BLaER1 treated with 17β-estradiol and CSF1 and Interleukin-3, amounts not matched to agents 10 nM and 100 nM (cell line): ENCODE measurements at regions not wholly inside any gene's neighbourhood (a gene's known extent, or its start where the extent isn't known, plus 50 kb on each side); places are given as distances from the start of the nearest gene placed in this dataset.

ENCODE experiments used
- H3K27ac ChIP-seq, 11 experiments: shearing (Covaris generic); formaldehyde crosslinking; 2 replicates each; pipeline ENCODE4 v1.8.1; 2022
- H3K27me3 ChIP-seq, 11 experiments: shearing (Covaris generic); formaldehyde crosslinking; 2 replicates each; pipeline ENCODE4 v1.8.1; 2022
- H3K36me3 ChIP-seq, 11 experiments: shearing (Covaris generic); formaldehyde crosslinking; 2 replicates each; pipeline ENCODE4 v1.8.1; 2022
- H3K4me1 ChIP-seq, 10 experiments: shearing (Covaris generic); formaldehyde crosslinking; 2 replicates each; pipeline ENCODE4 v1.8.1; 2022
- H3K4me2 ChIP-seq, 11 experiments: shearing (Covaris generic); formaldehyde crosslinking; 2 replicates each; pipeline ENCODE4 v1.8.1; 2022
- H3K4me3 ChIP-seq, 10 experiments: shearing (Covaris generic); formaldehyde crosslinking; 2 replicates each; pipeline ENCODE4 v1.8.1; 2022
- H3K9ac ChIP-seq, 11 experiments: shearing (Covaris generic); formaldehyde crosslinking; 2 replicates each; pipeline ENCODE4 v1.8.1; 2022
- H3K9me3 ChIP-seq, 11 experiments: shearing (Covaris generic); formaldehyde crosslinking; replicated peaks in 1 of 11; 2 replicates each; pipeline ENCODE4 v1.8.1; 2022
- H4K20me1 ChIP-seq, 11 experiments: shearing (Covaris generic); formaldehyde crosslinking; 2 replicates each; pipeline ENCODE4 v1.8.1; 2022
- Cebpa-rat ChIP-seq, 11 experiments: shearing (Covaris generic); IDR thresholded peaks; 2 replicates each; pipeline ENCODE4 v1.8.1; 2022

GRCh38 chr14:101363261-101363555 is 198.1 kb upstream of the DIO3 start:
- Histone ChIP-seq H3K4me1 (peaks cover 51 to 97% (median 94%) of the 10 kb centered on the region in 10 experiments), H3K4me3 (no peak overlapping the region), H3K36me3 (no peaks in the 10 kb centered on the region), H3K9me3 (peaks cover 0 to 5% (median 0%) of the 10 kb centered on the region in 11 experiments; a peak in 2 of 22 replicates), H3K9ac (peak overlapping the region in 2 of 11 experiments; percentile 6 to 27; a peak in 1 of 22 replicates), H3K4me2 (peak overlapping the region in 9 of 11 experiments; percentile 78 to 94 (median 89); a peak in 16 of 22 replicates), H3K27ac (peak overlapping the region in 6 of 11 experiments; percentile 70 to 92 (median 86); a peak in 11 of 22 replicates), H4K20me1 (no peaks in the 10 kb centered on the region), H3K27me3 (0 out of 22 replicates have a peak, but pooled peaks cover 0 to 3% (median 0%) of the 10 kb centered on the region in 11 experiments)
- no peak for TF ChIP-seq Cebpa-rat (IDR thresholded peaks at IDR 0.05)

DNA sequence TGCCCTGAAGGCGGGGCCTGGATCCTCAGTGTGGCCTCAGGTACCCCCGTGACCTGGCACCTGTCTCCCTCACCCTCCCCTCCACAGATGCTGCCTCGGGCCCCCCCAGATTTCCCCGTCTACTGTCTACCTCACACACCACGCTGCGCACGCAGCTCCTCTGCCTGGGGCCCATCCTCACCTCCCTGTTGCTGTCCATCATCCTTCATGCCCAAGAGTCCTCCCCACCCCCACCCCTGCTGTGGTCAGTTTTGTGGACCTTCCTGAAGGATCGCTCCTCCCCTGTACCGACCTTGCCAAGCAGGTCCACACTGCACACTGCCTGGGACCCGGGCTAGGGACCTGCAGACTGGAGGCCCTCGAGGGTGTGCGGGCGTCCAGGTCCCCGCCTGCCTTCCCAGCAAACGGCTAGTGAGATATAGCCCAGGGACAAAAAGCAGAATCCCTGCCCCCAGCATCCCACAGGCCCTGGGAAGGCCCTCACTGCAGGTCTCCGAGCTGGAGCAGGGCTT is 197.4 kb upstream of the DIO3 start:
- no peak for TF ChIP-seq Cebpa-rat (IDR thresholded peaks at IDR 0.05)
- Histone ChIP-seq H3K27me3 (0 out of 22 replicates have a peak, but pooled peaks cover 0 to 3% (median 0%) of the 10 kb centered on the region in 11 experiments), H3K4me1 (peaks cover 44 to 91% (median 87%) of the 10 kb centered on the region in 10 experiments), H3K27ac (peak overlapping the region in 7 of 11 experiments; percentile 67 to 92 (median 83); a peak in 13 of 22 replicates), H3K9ac (peak overlapping the region in 4 of 11 experiments; percentile 65 to 75 (median 72); a peak in 8 of 22 replicates), H3K9me3 (peaks cover 0 to 5% (median 0%) of the 10 kb centered on the region in 11 experiments; a peak in 1 of 22 replicates), H3K4me2 (peak overlapping the region in 9 of 11 experiments; percentile 78 to 94 (median 89); a peak in 18 of 22 replicates), H3K36me3 (no peaks in the 10 kb centered on the region), H4K20me1 (no peaks in the 10 kb centered on the region), H3K4me3 (no peak overlapping the region)

GRCh38 chr14:101364503-101365328 is 196.6 kb upstream of the DIO3 start:
- Histone ChIP-seq H3K4me3 (no peak overlapping the region), H3K27ac (peak overlapping the region in 8 of 11 experiments; percentile 35 to 92 (median 78); a peak in 16 of 22 replicates), H3K9me3 (peaks cover 0 to 5% (median 0%) of the 10 kb centered on the region in 11 experiments; a peak in 1 of 22 replicates), H4K20me1 (no peaks in the 10 kb centered on the region), H3K4me2 (peak overlapping the region; percentile 35 to 94 (median 86)), H3K4me1 (peaks cover 36 to 83% (median 79%) of the 10 kb centered on the region in 10 experiments), H3K9ac (peak overlapping the region in 7 of 11 experiments; percentile 23 to 75 (median 65); a peak in 12 of 22 replicates), H3K27me3 (0 out of 22 replicates have a peak, but pooled peaks cover 0 to 3% (median 0%) of the 10 kb centered on the region in 11 experiments), H3K36me3 (no peaks in the 10 kb centered on the region)
- peak in 7 of 11 experiments; percentile 23 to 88 (median 55); a peak in 11 of 22 replicates for TF ChIP-seq Cebpa-rat (IDR thresholded peaks at IDR 0.05)

GRCh38 chr14:101365329-101366158 is 195.8 kb upstream of the DIO3 start:
- peaks cover 0 to 5% (median 0%) of the 10 kb centered on the region in 11 experiments; a peak in 1 of 22 replicates for H3K9me3 ChIP-seq
- no peaks in the 10 kb centered on the region for H3K36me3 ChIP-seq
- H4K20me1 ChIP-seq: no peaks in the 10 kb centered on the region
- peak overlapping the region; percentile 35 to 94 (median 86) for H3K4me2 ChIP-seq
- no peak overlapping the region for H3K4me3 ChIP-seq
- peak overlapping the region in 7 of 11 experiments; percentile 23 to 75 (median 65); a peak in 13 of 22 replicates for H3K9ac ChIP-seq
- H3K27ac ChIP-seq: peak overlapping the region in 8 of 11 experiments; percentile 35 to 92 (median 78); a peak in 16 of 22 replicates
- peak in 3 of 11 experiments; percentile 61 to 83 (median 63); a peak in 4 of 22 replicates for TF ChIP-seq Cebpa-rat (IDR thresholded peaks at IDR 0.05)
- H3K4me1 ChIP-seq: peaks cover 28 to 75% (median 71%) of the 10 kb centered on the region in 10 experiments
- H3K27me3 ChIP-seq: 0 out of 22 replicates have a peak, but pooled peaks cover 0 to 3% (median 0%) of the 10 kb centered on the region in 11 experiments

DNA sequence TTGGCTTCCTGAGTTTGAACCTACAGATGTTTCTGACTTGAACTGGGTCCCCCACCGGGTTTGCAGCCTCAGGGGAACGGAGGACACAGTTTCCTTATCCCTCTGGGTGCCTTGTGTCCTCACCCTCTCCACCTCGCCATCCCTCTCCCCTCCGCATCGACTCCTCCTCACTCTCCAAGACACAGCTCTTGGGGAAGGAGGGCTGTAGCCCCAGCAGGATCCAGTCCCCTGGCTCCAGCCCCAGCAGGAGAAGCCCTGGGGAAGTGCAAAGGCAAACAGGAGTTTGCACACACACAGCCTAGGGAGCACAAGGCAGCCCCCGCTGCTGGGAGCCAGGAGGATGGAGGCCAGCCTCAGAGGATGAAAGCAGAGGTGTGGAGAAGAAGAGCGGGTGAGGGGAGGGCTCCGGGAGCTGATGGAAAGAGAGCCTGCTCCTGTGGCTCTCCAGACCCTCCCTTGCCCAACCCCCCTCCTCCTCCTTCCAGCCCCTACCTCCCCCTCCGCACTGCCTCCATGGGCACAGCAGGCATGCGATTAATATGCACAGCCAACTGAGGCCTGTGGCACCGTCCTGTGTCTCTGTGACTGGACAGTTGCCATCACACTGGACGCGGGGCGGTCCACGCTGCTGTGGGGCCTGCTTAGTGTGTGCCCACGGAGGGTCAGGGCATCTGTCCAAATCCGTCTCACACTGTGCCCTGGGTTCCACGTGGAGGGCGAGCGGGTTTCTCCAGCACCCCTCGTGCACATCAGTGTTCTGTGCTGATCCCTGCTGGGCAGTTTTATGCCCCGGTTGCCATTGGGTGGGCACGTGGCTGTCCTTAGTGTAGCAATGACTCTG is 193.7 kb upstream of the DIO3 start:
- Histone ChIP-seq H3K4me3 (no peak overlapping the region), H3K36me3 (no peaks in the 10 kb centered on the region), H3K9ac (peak overlapping the region in 3 of 11 experiments; percentile 8 to 56 (median 29); a peak in 3 of 22 replicates), H3K4me2 (peak overlapping the region in 8 of 11 experiments; percentile 78 to 94 (median 90); a peak in 16 of 22 replicates), H3K27ac (peak overlapping the region in 3 of 11 experiments; percentile 89 to 92 (median 90); a peak in 7 of 22 replicates), H4K20me1 (no peaks in the 10 kb centered on the region), H3K27me3 (no peaks in the 10 kb centered on the region), H3K9me3 (peaks cover 0 to 5% (median 0%) of the 10 kb centered on the region in 11 experiments; a peak in 1 of 22 replicates), H3K4me1 (peaks cover 18 to 54% (median 50%) of the 10 kb centered on the region in 10 experiments)
- no peak for TF ChIP-seq Cebpa-rat (IDR thresholded peaks at IDR 0.05)

DNA sequence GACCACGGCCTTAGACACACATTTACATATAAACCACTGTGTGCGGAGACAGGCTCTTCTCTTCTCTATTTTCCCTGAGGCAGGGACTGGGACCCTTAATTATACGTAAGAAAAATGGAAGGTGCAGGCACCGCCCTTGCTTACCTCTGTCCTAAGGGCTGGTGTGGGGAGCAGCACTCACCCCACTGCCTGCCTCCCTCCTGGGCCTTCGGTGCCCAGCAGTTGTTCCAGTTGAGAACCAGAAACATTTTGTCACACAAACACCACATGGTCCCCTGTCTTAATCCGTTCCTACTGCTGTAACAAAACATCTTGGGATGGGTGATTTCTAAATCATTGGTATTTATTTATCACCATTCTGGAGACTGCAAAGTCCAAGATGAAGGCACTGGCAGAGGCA is 192.7 kb upstream of the DIO3 start:
- no peak overlapping the region for H3K4me3 ChIP-seq
- H3K4me1 ChIP-seq: peaks cover 18 to 44% (median 40%) of the 10 kb centered on the region in 10 experiments
- H3K9me3 ChIP-seq: peaks cover 0 to 5% (median 0%) of the 10 kb centered on the region in 11 experiments; a peak in 1 of 22 replicates
- no peak overlapping the region for H3K9ac ChIP-seq
- no peak for TF ChIP-seq Cebpa-rat (IDR thresholded peaks at IDR 0.05)
- H3K4me2 ChIP-seq: no peak overlapping the region
- peak overlapping the region in 3 of 11 experiments; percentile 8 to 90 (median 16); a peak in 3 of 22 replicates for H3K27ac ChIP-seq
- H3K27me3 ChIP-seq: no peaks in the 10 kb centered on the region
- H4K20me1 ChIP-seq: no peaks in the 10 kb centered on the region
- no peaks in the 10 kb centered on the region for H3K36me3 ChIP-seq

GRCh38 chr14:101369194-101369915 is 191.9 kb upstream of the DIO3 start:
- H3K4me2 ChIP-seq: peak overlapping the region in 3 of 11 experiments; percentile 6 to 28 (median 24); a peak in 2 of 22 replicates

More at GRCh38 chr14:101369194-101369915, 191.9 kb upstream of the DIO3 start:
- Histone ChIP-seq H3K4me1 (peaks cover 17 to 37% (median 33%) of the 10 kb centered on the region in 10 experiments), H4K20me1 (no peaks in the 10 kb centered on the region), H3K27ac (peak overlapping the region in 1 of 11 experiments; percentile 8; a peak in 1 of 22 replicates), H3K36me3 (no peaks in the 10 kb centered on the region), H3K27me3 (no peaks in the 10 kb centered on the region), H3K9ac (no peak overlapping the region), H3K9me3 (peaks cover 0 to 5% (median 0%) of the 10 kb centered on the region in 11 experiments; a peak in 1 of 22 replicates), H3K4me3 (no peak overlapping the region)
- TF ChIP-seq Cebpa-rat (IDR thresholded peaks at IDR 0.05): no peak
